Right cardiac atrium (tissue), 5 donors: ENCODE measurements at regions not wholly inside any gene's neighbourhood (a gene's known extent, or its start where the extent isn't known, plus 50 kb on each side); places are given as distances from the start of the nearest gene placed in this dataset.

Experiments
- ATAC-seq, 2 donors: fragments of 200-7000 bp; cut with Tn5 transposase; one replicate each; pipeline versions ENCODE4 v1.8.0 to v1.9.1; 2020; ENCODE audit warnings: moderate library complexity in 2 of 2, mild to moderate bottlenecking in 1 of 2
- DNase-seq, 3 donors: peaks; one replicate each; pipeline ENCODE4 v3.0.0-alpha.2; 2020
- H3K27ac ChIP-seq: one replicate; pipeline ENCODE4 v1.5.1; 2013; ENCODE audit warnings: mild to moderate bottlenecking, low read length, control low read depth, moderate library complexity
- H3K27me3 ChIP-seq: one replicate; pipeline ENCODE4 v1.6.1; 2013; ENCODE audit not compliant: control insufficient read depth, insufficient read depth
- H3K4me1 ChIP-seq: one replicate; pipeline ENCODE4 v1.6.1; 2013; ENCODE audit warnings: low read length; ENCODE audit not compliant: control insufficient read depth, insufficient read depth
- H3K4me3 ChIP-seq: one replicate; pipeline ENCODE4 v1.5.1; 2013; ENCODE audit warnings: low read length, control low read depth
- H3K9me3 ChIP-seq: one replicate; pipeline ENCODE4 v1.6.1; 2013; ENCODE audit warnings: low read length; ENCODE audit not compliant: control insufficient read depth
- WGBS: extraction: QIAGEN DNeasy Blood & Tissue Kit; methylation state at CpG from one replicate; pipeline ENCODE4 v1.1.7; 2013; 5-methylcytosine and 5-hydroxymethylcytosine counted together
- intact Hi-C, 4 donors: fragments of 100-400 bp; cut with DNase I; formaldehyde crosslinking; loops; one replicate each; pipeline versions ENCODE4 v1.11.0 to v1.14.0; 2022 to 2023
- donor health status: healthy with polysubstance abuse.
- donor health status: DM: no; HTN: yes; CAD: no.
- donor health status: DM: no; HTN: no; CAD: no.
- donor health status: DM: no; HTN: yes; CAD: no; lungs with severe emphysema.
- donor health status: DM: yes; HTN: yes; CAD: no.

DNA sequence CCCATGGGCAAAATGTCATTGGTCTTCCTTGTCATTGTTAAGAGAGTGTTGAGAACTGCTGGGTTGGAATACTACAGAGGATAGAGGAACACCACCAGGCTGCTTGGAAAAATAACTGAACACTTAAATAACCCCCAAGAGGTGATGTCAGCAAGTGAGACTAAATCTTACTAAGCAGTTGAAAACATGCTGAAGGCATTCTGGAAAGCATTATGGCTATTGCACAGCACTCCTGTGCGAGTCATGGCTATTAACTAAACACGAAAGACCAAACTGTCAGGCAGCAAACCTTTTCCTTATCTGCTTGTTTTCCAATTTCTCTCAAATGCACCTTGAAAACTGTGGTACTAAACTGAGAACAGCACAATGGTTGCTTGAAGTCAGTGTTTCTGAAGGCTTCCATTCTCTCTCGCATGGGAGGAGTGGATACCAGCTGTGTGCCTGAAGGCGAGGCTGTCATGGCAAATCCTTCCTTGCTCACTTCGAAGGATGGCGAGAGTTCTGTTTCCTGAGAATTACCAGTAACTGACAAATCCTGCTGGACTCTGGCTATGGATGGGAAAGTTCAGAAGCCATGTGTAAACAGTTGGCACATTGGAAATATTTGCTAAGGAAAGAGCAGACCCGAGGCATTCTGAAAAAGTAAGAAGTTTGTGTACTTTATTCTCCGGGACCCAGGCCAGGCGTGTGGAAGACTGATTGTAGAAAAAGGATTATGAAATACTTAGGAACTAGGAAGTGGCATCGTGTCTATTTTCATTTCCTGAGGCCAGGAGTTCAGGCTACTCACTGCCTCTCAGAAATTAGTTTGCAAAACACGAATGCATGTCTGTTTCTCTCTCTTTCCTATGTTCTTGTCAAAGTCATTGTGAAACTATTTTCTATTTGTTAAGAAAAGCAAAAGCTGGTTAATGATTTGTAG, 182.1 kb downstream of the DMRT2 start:
- intact Hi-C loops = no loop called here
- Histone ChIP-seq H3K4me3 (no peak overlapping the region), H3K27ac (peak overlapping the region; percentile 22), H3K4me1 (peaks cover 2% of the 10 kb centered on the region), H3K9me3 (no peaks in the 10 kb centered on the region), H3K27me3 (no peaks in the 10 kb centered on the region)
- 33% methylated on average over 11 of the region's 11 CpGs for WGBS
- DNase-seq (peak; percentile 73 to 91 (median 82)), ATAC-seq (peak; percentile 83 to 95)

DNA sequence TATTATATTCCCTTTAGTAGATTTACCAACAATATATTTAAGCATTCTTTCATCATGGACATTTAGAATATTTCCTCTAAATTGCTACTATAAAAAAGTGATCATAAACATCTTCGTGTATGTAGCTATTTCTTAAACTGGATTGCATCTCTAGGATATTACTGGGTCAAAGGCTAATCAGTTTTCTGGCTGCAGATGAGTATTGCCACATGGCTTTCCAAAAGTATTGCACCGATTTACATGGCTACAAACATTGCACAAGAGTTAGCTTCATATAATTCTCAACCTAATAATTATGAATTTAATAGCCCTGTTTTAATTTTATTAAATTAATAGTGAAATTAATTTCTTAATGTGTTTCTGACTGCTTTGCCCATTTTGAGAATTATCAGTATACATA, 183.4 kb downstream of the DMRT2 start:
- H3K9me3 ChIP-seq = no peaks in the 10 kb centered on the region
- no peak for DNase-seq
- no peaks in the 10 kb centered on the region for H3K27me3 ChIP-seq
- H3K4me3 ChIP-seq = no peak overlapping the region
- ATAC-seq = no peak
- 49% methylated on average over 2 of the region's 2 CpGs for WGBS
- intact Hi-C loops = no loop called here
- peaks cover 2% of the 10 kb centered on the region for H3K4me1 ChIP-seq
- no peak overlapping the region for H3K27ac ChIP-seq

DNA sequence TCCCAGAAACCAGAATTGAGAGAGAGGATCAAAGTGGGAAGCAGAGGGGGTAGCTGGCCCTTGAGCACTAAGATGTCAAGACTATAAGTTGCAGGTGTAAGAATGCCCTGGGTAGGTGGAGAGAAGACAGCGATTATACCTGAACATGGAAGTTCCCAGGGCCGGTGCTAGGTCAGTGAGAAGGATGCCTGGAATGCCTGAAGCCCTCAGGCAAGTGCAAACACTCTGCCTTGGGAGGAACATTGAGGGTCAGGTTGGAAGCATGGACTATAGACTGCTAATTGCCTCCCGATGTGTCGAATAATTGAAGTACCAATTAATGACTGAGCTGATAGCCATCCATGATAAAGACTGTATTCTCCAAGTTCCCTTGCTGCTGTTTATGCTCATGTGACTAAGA, 185.5 kb downstream of the DMRT2 start:
- intact Hi-C loops = no loop called here
- no peak overlapping the region for H3K4me3 ChIP-seq
- H3K27ac ChIP-seq = no peak overlapping the region
- WGBS = 70% methylated on average over 4 of the region's 4 CpGs
- ATAC-seq = no peak
- H3K27me3 ChIP-seq = no peaks in the 10 kb centered on the region
- H3K4me1 ChIP-seq = peaks cover 2% of the 10 kb centered on the region
- no peak for DNase-seq
- no peaks in the 10 kb centered on the region for H3K9me3 ChIP-seq

GRCh38 chr9:1236061-1236460, 185.9 kb downstream of the DMRT2 start:
- ATAC-seq (peak in 1 of 2 donors; percentile 59), DNase-seq (no peak)
- Histone ChIP-seq H3K27me3 (no peaks in the 10 kb centered on the region), H3K4me1 (peaks cover 2% of the 10 kb centered on the region), H3K27ac (no peak overlapping the region), H3K4me3 (no peak overlapping the region), H3K9me3 (no peaks in the 10 kb centered on the region)
- intact Hi-C loops = no loop called here
- WGBS = 53% methylated on average over 2 of the region's 2 CpGs

DNA sequence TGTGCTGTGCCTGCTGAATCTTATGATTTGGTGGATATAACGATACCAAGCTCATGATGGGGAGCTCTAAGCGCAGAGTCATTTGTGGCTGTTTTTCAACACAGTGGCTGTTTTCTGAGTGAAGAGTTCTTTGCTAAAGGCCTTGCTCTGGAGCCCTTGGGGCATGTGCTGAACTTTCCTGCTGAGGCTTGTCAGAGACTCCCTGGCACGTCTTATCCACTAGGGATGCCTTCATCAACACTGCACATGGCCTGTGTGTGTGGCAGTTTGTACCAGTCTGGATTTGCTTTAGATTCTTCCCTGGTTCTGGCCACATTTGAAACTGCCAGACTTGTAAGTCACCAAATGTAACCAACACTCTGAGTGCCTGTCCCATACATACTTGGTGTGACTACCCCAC, 188.2 kb downstream of the DMRT2 start:
- peaks cover 2% of the 10 kb centered on the region for H3K4me1 ChIP-seq
- intact Hi-C loops = no loop called here
- H3K27ac ChIP-seq = no peak overlapping the region
- H3K4me3 ChIP-seq = no peak overlapping the region
- no peaks in the 10 kb centered on the region for H3K27me3 ChIP-seq
- ATAC-seq (no peak), DNase-seq (no peak)
- WGBS = 67% methylated on average over 3 of the region's 3 CpGs
- no peaks in the 10 kb centered on the region for H3K9me3 ChIP-seq

GRCh38 chr9:1248743-1249142, 198.6 kb downstream of the DMRT2 start:
- Histone ChIP-seq H3K27ac (no peak overlapping the region), H3K4me1 (no peaks in the 10 kb centered on the region), H3K27me3 (no peaks in the 10 kb centered on the region), H3K9me3 (no peaks in the 10 kb centered on the region), H3K4me3 (no peak overlapping the region)
- WGBS = 47% methylated on average over 3 of the region's 3 CpGs
- ATAC-seq (no peak), DNase-seq (no peak)
- intact Hi-C loops = no loop called here

GRCh38 chr9:1253064-1253979, 203.2 kb downstream of the DMRT2 start:
- no peak for ATAC-seq

GRCh38 chr9:1254071-1254470, 203.9 kb downstream of the DMRT2 start:
- 48% methylated on average over 5 of the region's 5 CpGs for WGBS
- no peak for ATAC-seq

More at GRCh38 chr9:1253064-1253979, 203.2 kb downstream of the DMRT2 start:
- Histone ChIP-seq H3K4me3 (no peak overlapping the region), H3K27me3 (no peaks in the 10 kb centered on the region), H3K9me3 (no peaks in the 10 kb centered on the region), H3K27ac (no peak overlapping the region), H3K4me1 (no peaks in the 10 kb centered on the region)
- WGBS = 53% methylated on average over 10 of the region's 10 CpGs
- intact Hi-C loops = no loop called here
- no peak for DNase-seq

GRCh38 chr9:1256178-1256577, 206.0 kb downstream of the DMRT2 start:
- WGBS = 93% methylated on average over 6 of the region's 6 CpGs
- intact Hi-C loops = no loop called here
- no peak overlapping the region for H3K27ac ChIP-seq
- H3K4me1 ChIP-seq = no peaks in the 10 kb centered on the region
- H3K27me3 ChIP-seq = no peaks in the 10 kb centered on the region
- DNase-seq (no peak), ATAC-seq (no peak)
- no peaks in the 10 kb centered on the region for H3K9me3 ChIP-seq
- H3K4me3 ChIP-seq = no peak overlapping the region

More at GRCh38 chr9:1254071-1254470, 203.9 kb downstream of the DMRT2 start:
- H3K27ac ChIP-seq = no peak overlapping the region
- H3K27me3 ChIP-seq = no peaks in the 10 kb centered on the region
- no peak for DNase-seq
- H3K9me3 ChIP-seq = no peaks in the 10 kb centered on the region
- H3K4me3 ChIP-seq = no peak overlapping the region
- intact Hi-C loops = no loop called here
- H3K4me1 ChIP-seq = no peaks in the 10 kb centered on the region

DNA sequence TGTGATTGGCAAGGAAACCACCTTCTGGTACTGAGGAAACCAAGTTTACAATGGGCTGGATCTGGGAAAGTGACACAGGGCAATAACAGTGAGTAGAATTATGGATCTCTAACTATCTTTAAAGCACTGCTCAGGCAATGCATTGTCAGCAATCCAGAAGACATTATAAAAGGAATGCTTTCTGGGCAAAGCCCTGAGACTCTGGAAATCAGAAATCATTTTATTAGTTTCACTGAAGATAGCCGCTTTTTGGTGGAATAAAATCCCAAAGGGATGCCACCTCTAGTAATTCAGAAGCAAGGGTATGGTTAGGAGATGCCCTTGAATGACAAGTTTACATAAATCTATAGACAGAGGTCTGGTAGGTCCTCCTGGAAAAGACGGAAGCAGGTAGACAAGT, 211.1 kb downstream of the DMRT2 start:
- Histone ChIP-seq H3K4me1 (no peaks in the 10 kb centered on the region), H3K9me3 (no peaks in the 10 kb centered on the region), H3K4me3 (no peak overlapping the region), H3K27me3 (no peaks in the 10 kb centered on the region), H3K27ac (no peak overlapping the region)
- intact Hi-C loops = no loop called here
- no peak for ATAC-seq
- WGBS = 87% methylated on average over 2 of the region's 2 CpGs
- DNase-seq = no peak
